MG63 (cell line): ENCODE measurements at regions not wholly inside any gene's neighbourhood (a gene's known extent, or its start where the extent isn't known, plus 50 kb on each side); places are given as distances from the start of the nearest gene placed in this dataset.

Experiments
- DNase-seq: peaks from one replicate; pipeline ENCODE4 v3.0.0-alpha.2; 2020
- H3K27me3 ChIP-seq: fragments of 250-450 bp; sonication (Bioruptor Pico); 2 replicates; pipeline ENCODE4 v1.5.1; 2020; ENCODE audit warnings: mild to moderate bottlenecking, moderate library complexity
- H3K36me3 ChIP-seq: fragments of 250-450 bp; sonication (Bioruptor Pico); 2 replicates; pipeline ENCODE4 v1.5.1; 2020; ENCODE audit warnings: mild to moderate bottlenecking, moderate library complexity
- H3K4me3 ChIP-seq: fragments of 250-450 bp; sonication (Bioruptor Pico); 2 replicates; pipeline ENCODE4 v1.5.1; 2020; ENCODE audit warnings: mild to moderate bottlenecking, moderate library complexity
- H3K9me3 ChIP-seq: fragments of 250-450 bp; sonication (Bioruptor Pico); 2 replicates; pipeline ENCODE4 v1.5.1; 2020; ENCODE audit warnings: mild to moderate bottlenecking, moderate library complexity

DNA sequence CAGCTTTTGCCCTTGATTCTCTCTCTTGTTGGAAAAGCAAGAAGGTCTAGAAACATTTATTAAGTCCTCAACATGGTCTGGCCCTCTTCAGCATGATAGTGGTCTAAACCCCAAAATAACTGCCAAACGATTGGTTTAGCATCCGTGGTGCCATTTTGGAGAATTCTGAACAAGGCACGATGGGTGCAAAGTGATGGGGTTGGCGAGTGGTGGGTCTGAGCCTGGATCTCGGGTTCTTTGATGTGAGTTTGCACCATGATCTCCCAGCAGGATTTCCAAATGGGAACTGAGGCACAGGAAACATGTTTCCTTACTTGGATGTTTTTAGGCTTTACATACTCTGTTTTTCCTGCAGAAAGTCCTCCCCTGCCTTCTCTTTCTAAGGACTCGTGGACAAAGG lies 240.3 kb downstream of the MYCN start:
- Histone ChIP-seq H3K9me3 (no peaks in the 10 kb centered on the region), H3K27me3 (no peaks in the 10 kb centered on the region), H3K4me3 (no peak overlapping the region), H3K36me3 (no peaks in the 10 kb centered on the region)
- no peak for DNase-seq

DNA sequence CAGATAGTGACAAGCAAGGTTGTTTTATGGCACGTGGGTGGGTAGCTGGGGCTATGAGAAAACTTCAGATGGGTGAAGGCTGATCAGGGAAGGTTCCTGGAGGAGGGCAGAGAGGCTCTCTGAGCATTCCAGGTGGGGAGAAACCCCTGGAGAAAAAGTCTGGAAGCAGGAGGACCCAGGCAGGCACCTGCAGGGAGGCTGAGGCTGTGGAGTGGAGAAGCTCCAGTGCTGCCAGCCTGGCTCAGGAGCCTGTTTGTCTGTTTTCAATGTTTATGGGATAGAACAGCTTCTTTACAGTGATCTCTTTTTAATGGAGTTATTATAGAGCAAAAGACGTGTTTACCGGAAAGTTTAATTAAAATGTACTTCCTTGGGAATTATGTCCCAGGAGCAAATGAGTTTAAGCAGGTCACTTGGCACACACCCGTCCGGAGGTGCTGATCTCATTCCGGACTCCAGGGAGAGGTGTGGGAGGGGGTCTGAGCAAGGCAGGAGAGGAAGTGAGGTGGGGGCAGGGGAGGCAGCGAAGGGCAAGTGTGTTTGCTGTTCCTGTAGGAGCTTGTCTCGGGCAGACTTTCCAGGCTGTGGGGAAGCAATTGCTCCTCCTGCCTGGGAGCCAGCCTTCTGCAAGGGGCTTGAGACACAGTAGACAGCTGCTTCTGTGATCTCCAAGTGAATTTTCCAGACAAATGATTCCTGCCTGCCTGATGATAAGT lies 239.5 kb downstream of the MYCN start:
- no peaks in the 10 kb centered on the region for H3K27me3 ChIP-seq
- H3K4me3 ChIP-seq = no peak overlapping the region
- no peak for DNase-seq
- no peaks in the 10 kb centered on the region for H3K9me3 ChIP-seq
- no peaks in the 10 kb centered on the region for H3K36me3 ChIP-seq

DNA sequence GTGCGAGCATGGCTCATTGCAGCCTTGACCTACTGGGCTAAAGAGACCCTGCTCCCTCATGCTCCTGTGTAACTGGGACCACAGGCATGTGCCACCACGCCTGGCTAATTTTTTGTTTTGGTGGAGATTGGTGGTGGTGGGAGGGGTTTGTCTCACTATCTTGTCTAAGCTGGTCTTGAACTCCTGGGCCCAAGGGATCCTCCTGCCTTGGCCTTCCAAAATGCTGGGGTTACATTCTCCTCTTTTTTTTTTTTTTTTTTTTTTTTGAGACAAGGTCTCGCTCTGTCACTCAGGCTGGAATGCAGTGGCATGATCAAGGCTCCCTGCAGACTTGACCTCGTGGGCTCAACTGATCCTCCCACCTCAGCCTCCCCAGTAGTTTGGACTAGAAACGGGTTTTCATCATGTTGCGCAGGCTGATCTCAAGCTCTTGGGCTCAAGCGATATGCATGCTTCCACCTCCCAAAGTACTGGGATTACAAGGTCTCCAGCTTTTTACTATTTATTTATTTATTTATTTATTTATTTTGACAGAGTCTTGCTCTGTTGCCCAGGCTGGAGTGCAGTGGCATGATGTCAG lies 238.3 kb downstream of the MYCN start:
- no peaks in the 10 kb centered on the region for H3K27me3 ChIP-seq
- DNase-seq = no peak
- H3K36me3 ChIP-seq = no peaks in the 10 kb centered on the region
- H3K9me3 ChIP-seq = no peaks in the 10 kb centered on the region
- no peak overlapping the region for H3K4me3 ChIP-seq

DNA sequence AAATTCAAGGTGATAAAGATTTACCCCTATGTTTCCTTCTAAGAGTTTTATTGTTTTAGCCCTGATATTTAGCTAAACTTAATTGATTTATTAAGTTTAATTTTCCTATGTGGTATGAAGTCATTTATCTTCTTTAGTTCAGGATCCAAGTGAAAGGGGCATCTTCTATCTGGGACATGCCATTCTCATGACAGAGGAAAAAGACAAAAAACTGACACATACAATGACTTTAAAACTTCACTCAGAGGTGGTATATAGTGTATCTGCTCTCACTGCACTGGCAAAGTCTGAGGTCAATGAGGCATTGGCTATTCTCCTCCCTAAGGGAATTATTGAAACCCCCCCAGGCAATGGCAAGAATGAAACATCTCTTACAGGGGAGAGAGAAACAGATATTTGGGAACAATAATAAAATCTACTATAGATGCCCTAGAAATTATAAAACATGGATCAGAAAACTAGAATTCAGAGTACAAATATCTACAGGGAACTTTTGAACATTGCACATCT lies 237.4 kb downstream of the MYCN start:
- H3K4me3 ChIP-seq = no peak overlapping the region
- DNase-seq = no peak
- H3K36me3 ChIP-seq = no peaks in the 10 kb centered on the region
- no peaks in the 10 kb centered on the region for H3K27me3 ChIP-seq
- H3K9me3 ChIP-seq = no peaks in the 10 kb centered on the region

DNA sequence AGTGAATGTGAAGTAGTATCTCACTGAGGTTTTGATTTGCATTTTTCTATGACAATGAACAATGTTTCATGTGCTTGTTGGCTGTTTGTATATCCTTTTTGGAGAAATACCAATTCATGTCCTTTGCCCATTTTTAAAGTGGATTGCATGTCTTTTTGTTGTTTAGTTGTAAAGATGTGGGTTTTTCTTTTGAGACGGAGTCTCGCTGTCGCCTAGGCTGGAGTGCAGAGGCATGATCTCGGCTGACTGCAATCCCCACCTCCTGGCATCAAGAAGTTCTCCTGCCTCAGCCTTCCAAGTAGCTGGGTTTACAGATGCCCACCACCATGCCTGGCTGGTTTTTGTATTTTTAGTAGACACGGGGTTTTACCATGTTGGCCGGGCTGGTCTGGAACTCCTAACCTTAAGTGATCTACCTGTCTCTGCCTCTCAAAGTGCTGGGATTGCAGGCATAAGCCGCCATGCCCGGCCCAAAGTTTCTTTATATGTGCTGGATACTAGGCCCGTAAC lies 236.7 kb downstream of the MYCN start:
- no peaks in the 10 kb centered on the region for H3K9me3 ChIP-seq
- no peak overlapping the region for H3K4me3 ChIP-seq
- H3K27me3 ChIP-seq = no peaks in the 10 kb centered on the region
- no peak for DNase-seq
- no peaks in the 10 kb centered on the region for H3K36me3 ChIP-seq

DNA sequence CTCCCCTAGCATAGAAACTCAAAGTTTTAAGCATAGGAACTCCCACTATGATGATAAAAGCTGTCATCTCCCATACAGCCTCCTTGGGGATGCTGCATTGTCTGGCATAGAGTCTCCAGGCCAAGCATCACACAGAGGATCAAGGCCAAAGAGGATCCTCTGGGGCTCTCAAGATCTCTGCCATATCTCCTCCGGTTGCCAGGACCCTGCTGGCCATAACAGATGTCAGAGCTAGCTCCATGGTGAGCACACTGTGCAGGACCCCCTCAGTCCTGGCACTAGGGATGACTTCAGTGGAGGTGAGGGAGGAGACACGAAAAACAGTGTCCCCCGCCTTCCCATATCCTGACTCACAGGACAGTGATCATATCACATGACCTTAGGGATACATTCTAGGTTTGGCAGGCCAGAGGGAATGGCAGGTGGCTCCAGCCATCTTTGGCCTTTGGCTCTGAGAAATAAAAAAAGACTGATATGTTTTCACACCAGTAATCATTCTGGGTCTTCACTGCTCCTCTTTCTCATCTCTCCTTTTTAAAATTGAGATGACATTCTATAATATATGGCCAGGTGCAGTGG lies 235.0 kb downstream of the MYCN start:
- Histone ChIP-seq H3K9me3 (no peaks in the 10 kb centered on the region), H3K36me3 (no peaks in the 10 kb centered on the region), H3K4me3 (no peak overlapping the region), H3K27me3 (no peaks in the 10 kb centered on the region)
- DNase-seq = no peak

DNA sequence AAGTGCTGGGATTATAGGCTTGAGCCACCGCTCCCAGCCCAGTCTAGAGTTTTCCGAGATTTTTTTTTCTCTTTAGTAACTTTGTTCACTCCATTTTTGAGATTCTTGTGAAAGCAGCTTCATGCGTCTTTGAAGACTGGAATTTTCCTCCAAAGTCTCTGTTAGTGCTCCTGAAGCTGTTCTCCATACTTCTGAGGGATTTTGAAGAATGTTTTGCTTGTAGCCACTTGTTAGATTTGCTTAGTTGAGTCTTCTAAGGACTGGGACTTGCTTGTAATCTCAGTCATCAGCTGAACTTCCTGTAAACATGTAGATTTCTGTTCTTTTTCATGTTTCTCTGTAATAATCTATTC lies 234.3 kb downstream of the MYCN start:
- Histone ChIP-seq H3K36me3 (no peaks in the 10 kb centered on the region), H3K27me3 (no peaks in the 10 kb centered on the region; the same call in 1 of the 2 replicates), H3K4me3 (no peak overlapping the region), H3K9me3 (no peaks in the 10 kb centered on the region)
- DNase-seq = no peak

DNA sequence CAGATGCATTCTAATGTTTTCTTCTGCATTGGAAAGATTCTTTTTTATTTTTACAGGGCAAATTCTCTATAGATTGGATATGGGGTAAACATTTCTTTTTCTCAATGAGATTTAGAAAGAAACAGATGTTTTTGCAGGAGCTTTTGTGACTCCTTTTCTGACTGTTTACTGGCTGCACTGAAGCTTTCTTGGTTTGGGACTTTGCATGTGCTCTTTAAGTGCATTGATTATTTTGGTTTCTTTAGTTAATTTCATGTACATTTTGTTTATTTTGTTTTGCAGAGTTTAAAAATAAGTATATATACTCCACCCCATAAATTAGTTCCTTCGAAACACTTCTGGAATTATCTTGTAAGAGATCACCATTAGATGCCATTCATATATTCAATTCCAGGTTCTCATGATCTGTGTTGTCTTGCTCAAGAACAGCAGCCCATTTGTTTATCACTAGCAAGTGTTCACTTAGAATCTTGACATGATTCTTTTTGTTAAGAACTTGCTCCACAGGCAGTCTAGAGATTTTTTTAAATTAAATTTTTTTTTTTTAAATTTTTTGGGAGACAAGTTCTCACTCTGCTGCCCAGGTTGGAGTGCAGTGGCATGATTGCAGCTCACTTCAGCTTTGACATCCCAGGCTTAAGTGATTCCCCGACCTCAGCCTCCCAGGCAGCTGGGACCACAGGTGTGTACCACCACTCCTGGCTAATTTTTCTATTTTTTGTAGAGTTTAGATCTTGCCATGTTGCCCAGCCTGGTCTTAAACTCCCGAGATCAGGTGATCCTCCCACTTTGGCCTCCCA lies 233.7 kb downstream of the MYCN start:
- Histone ChIP-seq H3K4me3 (no peak overlapping the region), H3K36me3 (no peaks in the 10 kb centered on the region), H3K9me3 (no peaks in the 10 kb centered on the region), H3K27me3 (no peaks in the 10 kb centered on the region; the same call in 1 of the 2 replicates)
- DNase-seq = no peak

DNA sequence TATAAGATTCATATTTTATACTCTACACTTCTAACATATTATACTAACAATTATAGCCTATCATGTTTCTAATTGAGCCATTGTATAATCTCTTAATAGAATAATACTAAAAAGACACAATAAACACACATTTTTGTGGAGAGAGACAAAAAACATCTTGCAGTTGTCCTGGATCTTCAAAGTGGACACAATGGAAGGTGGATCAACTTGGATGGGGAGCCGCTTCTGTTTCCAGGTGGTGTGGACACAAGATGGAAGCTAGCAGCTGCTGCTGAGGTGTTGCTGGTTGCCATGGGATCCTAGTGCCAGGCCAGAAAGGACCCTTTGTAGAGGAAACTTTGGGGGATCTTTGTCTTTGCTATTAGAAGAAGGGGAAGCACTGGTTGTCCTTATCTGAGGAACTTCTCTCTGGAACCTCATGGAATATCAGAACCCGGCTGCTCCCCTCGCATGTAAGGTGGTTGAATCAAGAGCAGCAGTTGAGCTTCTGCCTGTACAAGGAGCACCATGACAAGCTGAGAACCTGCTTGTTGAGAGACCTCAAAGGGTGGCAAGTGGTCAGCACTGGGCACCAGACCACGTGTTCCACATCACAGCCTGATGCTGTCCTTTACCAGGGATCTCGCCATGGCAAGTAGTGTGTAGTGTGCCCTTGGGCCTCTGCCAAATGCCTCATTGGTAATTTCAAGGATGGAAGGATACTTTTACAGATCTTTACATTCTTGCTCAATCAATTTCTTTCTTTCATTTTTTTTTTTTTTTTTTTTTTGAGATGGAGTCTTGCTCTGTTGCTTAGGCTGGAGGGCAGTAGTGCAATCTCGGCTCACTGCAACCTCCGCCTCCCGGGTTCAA lies 232.2 kb downstream of the MYCN start:
- Histone ChIP-seq H3K9me3 (no peaks in the 10 kb centered on the region), H3K27me3 (no peaks in the 10 kb centered on the region; the same call in 1 of the 2 replicates), H3K36me3 (no peaks in the 10 kb centered on the region), H3K4me3 (no peak overlapping the region)
- no peak for DNase-seq

DNA sequence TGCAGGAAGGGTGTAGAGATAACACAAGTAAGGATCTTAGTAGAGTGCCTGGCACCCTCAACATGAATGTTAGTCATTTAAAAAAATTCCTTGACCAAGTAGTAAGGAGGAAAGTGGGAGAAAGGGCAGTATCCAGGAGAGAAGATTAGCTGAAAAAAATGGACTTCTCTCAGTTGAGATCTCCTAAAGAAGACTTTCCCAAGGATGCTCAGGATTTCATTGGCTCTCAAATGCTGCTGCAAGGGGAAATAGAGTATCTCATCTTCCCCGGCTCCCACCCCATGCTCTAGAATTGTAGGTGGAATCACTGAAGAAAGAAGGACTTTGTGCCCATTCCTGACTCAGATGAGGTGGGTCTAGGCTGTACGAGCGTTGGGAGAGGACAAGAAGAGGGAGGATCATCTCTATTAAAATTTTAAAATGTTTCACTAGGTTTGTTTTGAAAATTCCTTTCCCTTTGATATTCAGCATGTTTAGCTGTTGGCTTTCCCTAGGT lies 231.1 kb downstream of the MYCN start:
- Histone ChIP-seq H3K4me3 (no peak overlapping the region), H3K27me3 (no peaks in the 10 kb centered on the region; the same call in 1 of the 2 replicates), H3K36me3 (no peaks in the 10 kb centered on the region), H3K9me3 (no peaks in the 10 kb centered on the region)
- no peak for DNase-seq

DNA sequence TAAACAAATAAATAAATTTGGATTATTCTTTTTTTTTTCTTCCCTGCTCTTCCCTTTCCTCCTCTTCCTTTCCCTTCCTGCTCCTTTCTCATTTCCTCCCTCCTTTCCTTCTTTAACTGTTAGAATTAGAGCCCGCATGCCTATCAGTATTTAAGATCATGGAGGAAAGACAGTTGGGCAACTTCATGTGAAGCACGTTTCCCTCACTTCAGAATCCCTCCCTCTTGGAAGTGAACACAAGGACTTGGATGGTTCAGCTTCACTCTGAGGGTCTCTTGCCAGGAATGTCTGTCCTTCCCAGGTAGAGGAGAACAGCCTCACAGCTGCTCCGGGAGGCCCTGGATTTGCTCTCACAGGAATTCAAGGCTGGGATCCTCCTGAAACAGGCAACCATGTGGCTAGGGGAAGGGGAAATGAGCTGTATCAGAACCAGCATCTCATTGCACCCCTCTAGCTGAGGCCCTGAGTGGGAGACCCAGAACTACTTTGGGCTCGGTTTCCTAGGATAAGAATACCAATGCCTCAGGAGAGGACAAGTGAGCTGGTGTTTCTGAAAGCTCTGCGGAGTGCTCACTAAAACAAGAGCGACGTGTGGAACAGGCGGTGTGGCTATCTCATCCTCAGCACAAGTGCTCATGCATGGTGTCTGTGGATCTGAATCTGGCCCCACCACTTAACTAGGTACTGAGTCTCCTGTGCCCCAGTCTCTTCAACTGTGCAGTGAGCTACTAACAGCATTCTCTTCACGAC lies 230.5 kb downstream of the MYCN start:
- Histone ChIP-seq H3K27me3 (no peaks in the 10 kb centered on the region; the same call in 1 of the 2 replicates), H3K36me3 (no peaks in the 10 kb centered on the region), H3K4me3 (no peak overlapping the region), H3K9me3 (no peaks in the 10 kb centered on the region)
- DNase-seq = no peak

DNA sequence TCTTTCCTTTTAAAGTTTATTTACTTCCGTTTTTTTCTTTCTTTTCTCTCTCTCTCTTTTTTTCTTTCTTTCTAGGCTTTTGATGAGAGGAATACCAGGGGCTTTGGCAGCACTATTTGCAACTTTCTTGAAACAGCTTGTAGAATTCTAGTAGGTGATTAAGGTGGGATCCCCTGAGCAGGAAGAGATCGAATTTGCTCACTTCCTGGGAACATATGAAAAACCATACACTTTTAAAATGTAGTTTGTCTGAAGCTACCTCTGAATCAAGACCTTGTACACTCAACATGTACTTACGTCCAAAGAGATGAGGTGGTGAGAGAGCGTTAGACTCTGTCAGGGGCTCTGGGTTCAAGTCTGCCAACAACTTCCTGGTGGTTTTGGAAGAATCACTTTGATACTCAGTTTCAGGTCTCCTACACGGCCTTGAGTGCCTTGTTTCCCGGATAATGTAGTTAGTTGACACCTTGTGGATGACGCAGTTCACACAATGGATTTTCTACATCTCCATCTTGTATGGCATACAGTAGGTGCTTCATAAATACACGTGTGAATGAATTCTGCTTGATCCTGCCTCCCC lies 229.1 kb downstream of the MYCN start:
- Histone ChIP-seq H3K27me3 (no peaks in the 10 kb centered on the region; the same call in 1 of the 2 replicates), H3K9me3 (no peaks in the 10 kb centered on the region), H3K36me3 (no peaks in the 10 kb centered on the region), H3K4me3 (no peak overlapping the region)
- no peak for DNase-seq

DNA sequence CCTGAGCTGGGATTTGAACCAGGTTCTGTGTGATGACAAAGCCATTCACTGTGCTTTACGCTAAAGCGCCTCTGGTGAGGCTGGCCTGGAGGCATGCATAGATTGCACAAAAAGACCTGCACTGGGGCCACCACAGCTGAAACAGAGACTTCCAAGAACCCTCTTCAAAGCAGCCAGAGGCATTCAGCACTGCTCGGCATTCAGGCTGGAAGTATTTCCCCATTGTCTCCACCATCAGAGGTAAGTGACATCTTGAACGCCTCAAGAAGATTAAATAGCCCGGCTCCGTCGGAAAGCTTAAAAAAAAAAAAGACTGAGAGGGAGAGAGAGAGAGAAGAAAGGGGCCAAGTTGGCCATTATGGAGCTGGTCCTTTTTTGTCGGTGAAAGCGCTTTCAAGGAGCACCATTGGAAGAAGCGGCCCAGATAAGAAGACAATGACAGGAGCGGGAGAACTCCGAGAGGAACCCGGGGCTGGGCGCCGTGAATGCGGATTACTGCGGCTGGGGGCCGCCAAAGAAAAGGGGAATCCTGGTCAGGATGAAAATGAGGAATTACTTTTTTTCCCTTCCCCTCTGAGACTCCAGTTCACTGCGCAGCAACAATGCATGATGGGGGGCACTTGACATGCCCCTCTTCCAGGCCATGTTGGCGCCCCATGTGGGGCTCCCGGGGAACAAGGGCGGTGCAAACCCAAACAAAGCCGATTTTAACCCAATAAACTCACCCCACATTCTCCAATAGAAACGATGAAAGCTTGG lies 228.3 kb downstream of the MYCN start:
- no peak overlapping the region for H3K4me3 ChIP-seq
- H3K27me3 ChIP-seq = peaks cover 3% of the 10 kb centered on the region
- H3K36me3 ChIP-seq = no peaks in the 10 kb centered on the region
- no peaks in the 10 kb centered on the region for H3K9me3 ChIP-seq
- no peak for DNase-seq

DNA sequence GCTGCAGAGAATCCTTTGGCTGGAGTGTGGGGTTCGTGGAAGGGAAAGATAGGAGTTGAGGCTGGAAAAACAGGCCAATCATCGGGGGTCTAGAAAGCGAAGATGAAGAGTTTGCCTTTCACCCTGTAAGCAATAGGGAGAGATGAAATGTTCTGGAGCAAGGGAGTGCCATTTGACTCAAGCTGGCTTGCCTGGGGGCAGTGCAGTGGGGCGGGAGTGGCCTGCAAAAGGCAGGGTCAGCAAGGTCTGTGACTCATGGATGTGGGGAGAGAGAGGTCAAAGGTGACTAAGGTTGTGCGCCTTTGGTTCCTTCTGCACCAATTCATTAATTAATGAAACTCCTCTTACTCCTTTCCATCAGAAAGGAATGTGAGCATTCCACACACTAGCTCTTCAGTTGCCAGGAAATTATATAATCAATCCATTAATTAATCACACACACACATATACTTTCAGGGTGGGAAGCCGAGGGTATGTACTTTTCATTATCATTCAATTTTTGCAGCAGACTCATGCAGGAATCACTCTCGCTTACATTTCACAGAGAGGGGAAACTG lies 227.6 kb downstream of the MYCN start:
- no peak overlapping the region for H3K4me3 ChIP-seq
- no peaks in the 10 kb centered on the region for H3K9me3 ChIP-seq
- H3K27me3 ChIP-seq = peaks cover 3% of the 10 kb centered on the region
- no peaks in the 10 kb centered on the region for H3K36me3 ChIP-seq
- DNase-seq = no peak
